GM12873 (cell line): ENCODE measurements at regions not wholly inside any gene's neighbourhood (a gene's known extent, or its start where the extent isn't known, plus 50 kb on each side); places are given as distances from the start of the nearest gene placed in this dataset.

ENCODE experiments used
- CTCF ChIP-seq: IDR thresholded peaks from 2 replicates; pipeline ENCODE4 v1.5.1; 2012; ENCODE audit warnings: low read depth, mild to moderate bottlenecking, moderate library complexity, low read length, control low read depth; ENCODE audit not compliant: insufficient read depth; ENCODE audit errors: missing control alignments

DNA sequence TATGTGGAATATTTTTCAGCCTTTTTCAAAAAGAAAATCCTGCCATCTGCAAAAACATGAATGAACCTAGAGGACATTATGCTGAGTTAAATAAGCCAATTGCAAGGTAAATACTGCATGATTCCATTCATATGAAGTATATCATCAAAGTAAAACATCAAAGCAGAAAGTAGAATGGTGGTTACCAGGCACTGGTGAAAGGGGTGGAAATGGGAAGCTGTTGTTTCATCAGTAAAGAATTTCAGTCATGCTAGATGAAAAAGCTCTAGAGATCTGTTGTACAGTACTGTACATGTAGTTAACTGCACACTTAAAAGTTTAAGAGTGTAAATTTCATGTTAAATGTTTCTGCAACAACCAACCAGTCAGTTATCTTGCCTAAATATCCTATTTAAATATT is 196.8 kb upstream of the ADGRL3 start:
- no peak for TF ChIP-seq CTCF

DNA sequence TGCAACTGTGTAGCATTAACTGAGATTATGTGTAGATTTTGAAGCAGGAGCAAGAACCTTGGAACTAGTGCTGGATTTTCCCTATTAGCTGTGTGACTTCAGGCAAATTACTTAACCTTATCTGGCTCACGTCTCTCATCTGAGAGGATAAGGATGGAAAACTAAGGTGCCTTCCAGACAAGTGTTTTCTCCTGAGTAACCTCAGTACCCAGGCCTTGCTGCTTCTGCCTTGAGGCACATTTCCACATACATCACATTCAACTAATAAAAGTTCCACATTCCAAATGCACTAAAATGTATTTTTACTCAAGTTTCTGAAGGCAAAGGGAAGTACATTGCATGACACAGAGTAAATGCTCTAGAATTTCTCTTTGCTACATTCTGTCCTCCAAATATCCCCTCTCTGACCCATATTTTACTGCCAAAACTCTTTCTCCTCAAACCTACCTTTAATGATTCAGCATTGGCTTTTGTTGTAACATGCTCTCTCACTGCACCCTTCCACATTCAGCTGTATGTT is 195.4 kb upstream of the ADGRL3 start:
- TF ChIP-seq CTCF, result no peak

- TF ChIP-seq CTCF, result no peak
Observed at GRCh38 chr4:61011051-61011450, 189.1 kb upstream of the ADGRL3 start.

- no peak for TF ChIP-seq CTCF
Observed at GRCh38 chr4:61024610-61025009, 175.5 kb upstream of the ADGRL3 start.

DNA sequence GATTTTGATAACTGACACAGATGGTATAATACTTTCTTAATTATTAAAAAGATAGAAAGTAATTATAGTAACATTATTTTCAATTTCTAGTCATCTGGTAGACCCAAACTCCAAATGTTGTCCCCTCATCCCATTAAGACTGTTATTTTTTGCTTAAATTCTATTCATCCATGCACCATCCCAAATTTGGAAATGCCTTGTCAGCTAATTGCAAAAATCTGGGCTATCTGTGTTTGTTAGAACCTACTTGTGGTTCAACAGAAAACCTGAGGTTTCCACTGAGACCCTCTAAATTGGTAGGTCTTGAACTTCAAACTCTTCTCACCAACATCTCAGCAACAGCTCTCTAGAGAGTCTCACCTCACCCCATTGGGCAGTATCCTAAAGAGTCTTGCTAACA is 172.2 kb upstream of the ADGRL3 start:
- TF ChIP-seq CTCF, result no peak

DNA sequence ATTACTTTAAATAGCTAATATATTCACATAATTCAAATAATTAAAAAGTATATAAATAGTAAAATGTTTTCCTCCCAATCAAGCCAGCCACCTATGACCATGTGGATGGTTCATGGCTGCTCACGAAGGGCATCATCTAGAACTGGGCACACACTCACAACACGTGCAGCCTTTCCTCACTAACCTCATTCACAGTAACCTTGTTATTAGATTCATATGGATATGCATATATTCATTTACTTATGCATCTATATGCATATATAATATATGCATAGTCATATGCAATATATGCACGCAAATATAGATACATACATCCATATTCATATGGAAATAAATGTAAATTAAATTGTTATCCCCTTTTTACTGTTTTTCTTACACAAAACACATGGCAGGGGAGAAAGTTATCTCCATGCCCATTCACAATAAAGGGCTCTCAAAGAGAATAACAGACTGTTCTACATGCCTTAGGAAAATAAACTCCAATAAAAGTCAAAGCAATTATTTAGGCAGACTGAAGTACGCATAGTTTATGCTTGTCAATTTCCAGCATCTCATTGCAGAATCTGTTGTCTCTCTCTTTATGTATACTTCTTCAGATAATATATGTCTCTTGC is 163.9 kb upstream of the ADGRL3 start:
- no peak for TF ChIP-seq CTCF

GRCh38 chr4:61041527-61041926 is 158.6 kb upstream of the ADGRL3 start:
- no peak for TF ChIP-seq CTCF
